Thoracic aorta (tissue), 2 donors: ENCODE measurements at regions not wholly inside any gene's neighbourhood (a gene's known extent, or its start where the extent isn't known, plus 50 kb on each side); places are given as distances from the start of the nearest gene placed in this dataset.

Experiments used
- ATAC-seq: fragments of 150-250 bp; one replicate; pipeline ENCODE4 v1.8.0; 2017; ENCODE audit warnings: low read depth; ENCODE audit not compliant: insufficient number of reproducible peaks, low FRiP score
- DNase-seq: peaks from one replicate; pipeline ENCODE4 v3.0.0-alpha.2; 2020; ENCODE audit warnings: low spot score
- H3K27ac ChIP-seq, 2 donors: fragments of 200-600 bp; sonication (generic); 1 replicate in 1 of 2; 2 replicates in 1 of 2; pipeline ENCODE4 v1.5.1; 2016; ENCODE audit warnings: mild to moderate bottlenecking in 2 of 2, moderate library complexity in 2 of 2
- H3K27me3 ChIP-seq: fragments of 200-600 bp; sonication (generic); replicated peaks from 2 replicates; pipeline ENCODE4 v1.6.0; 2016; ENCODE audit warnings: mild to moderate bottlenecking; ENCODE audit not compliant: insufficient read depth
- H3K36me3 ChIP-seq: fragments of 200-600 bp; sonication (generic); one replicate; pipeline ENCODE4 v1.5.1; 2016
- H3K4me1 ChIP-seq, 2 donors: fragments of 200-600 bp; sonication (generic); 1 replicate in 1 of 2; 2 replicates in 1 of 2; pipeline versions ENCODE4 v1.5.1 to v1.6.0; 2016; ENCODE audit warnings: low read depth in 2 of 2, mild to moderate bottlenecking in 1 of 2; ENCODE audit not compliant: control insufficient read depth in 1 of 2
- H3K4me3 ChIP-seq: fragments of 200-600 bp; sonication (generic); 2 replicates; pipeline ENCODE4 v1.5.1; 2016; ENCODE audit warnings: mild to moderate bottlenecking
- H3K9me3 ChIP-seq: fragments of 200-600 bp; sonication (generic); 2 replicates; pipeline ENCODE4 v1.5.1; 2016
- CTCF ChIP-seq: fragments of 200-600 bp; sonication (generic); IDR thresholded peaks from one replicate; pipeline ENCODE4 v1.5.1; 2019; ENCODE audit warnings: antibody characterized with exemption

- Histone ChIP-seq H3K9me3 (no peaks in the 10 kb centered on the region), H3K27ac (no peak overlapping the region), H3K4me3 (no peak overlapping the region), H3K36me3 (no peaks in the 10 kb centered on the region), H3K27me3 (no peaks in the 10 kb centered on the region), H3K4me1 (no peaks in the 10 kb centered on the region)
- TF ChIP-seq CTCF: no peak
- ATAC-seq: no peak
- no peak for DNase-seq
These were observed 295.5 kb upstream of the RND3 start for GRCh38 chr2:150783015-150783414.

GRCh38 chr2:150782613-150783012 is 295.1 kb upstream of the RND3 start:
- Histone ChIP-seq H3K9me3 (no peaks in the 10 kb centered on the region), H3K4me1 (no peaks in the 10 kb centered on the region), H3K36me3 (no peaks in the 10 kb centered on the region), H3K27ac (no peak overlapping the region), H3K27me3 (no peaks in the 10 kb centered on the region), H3K4me3 (no peak overlapping the region)
- no peak for ATAC-seq
- TF ChIP-seq CTCF: no peak
- DNase-seq: no peak

- Histone ChIP-seq H3K4me1 (no peaks in the 10 kb centered on the region), H3K27ac (no peak overlapping the region), H3K4me3 (no peak overlapping the region), H3K36me3 (no peaks in the 10 kb centered on the region), H3K27me3 (no peaks in the 10 kb centered on the region), H3K9me3 (no peaks in the 10 kb centered on the region)
- ATAC-seq (no peak), DNase-seq (no peak)
- TF ChIP-seq CTCF: no peak
These were observed 293.7 kb upstream of the RND3 start for GRCh38 chr2:150781142-150781541.

GRCh38 chr2:150778828-150779227 is 291.4 kb upstream of the RND3 start:
- Histone ChIP-seq H3K36me3 (no peaks in the 10 kb centered on the region), H3K9me3 (no peaks in the 10 kb centered on the region), H3K4me1 (no peaks in the 10 kb centered on the region), H3K27ac (no peak overlapping the region), H3K27me3 (no peaks in the 10 kb centered on the region), H3K4me3 (no peak overlapping the region)
- ATAC-seq (no peak), DNase-seq (no peak)
- no peak for TF ChIP-seq CTCF

- no peak for TF ChIP-seq CTCF
- H3K36me3 ChIP-seq: no peaks in the 10 kb centered on the region
- no peak overlapping the region for H3K27ac ChIP-seq
- H3K4me3 ChIP-seq: no peak overlapping the region
- no peaks in the 10 kb centered on the region for H3K9me3 ChIP-seq
- H3K4me1 ChIP-seq: no peaks in the 10 kb centered on the region
- H3K27me3 ChIP-seq: no peaks in the 10 kb centered on the region
- no peak for DNase-seq
- no peak for ATAC-seq
These were observed 282.0 kb upstream of the RND3 start for GRCh38 chr2:150769421-150769820.
